ENCODE measurements at regions not wholly inside any gene's neighbourhood (a gene's known extent, or its start where the extent isn't known, plus 50 kb on each side); places are given as distances from the start of the nearest gene placed in this dataset.

DNA sequence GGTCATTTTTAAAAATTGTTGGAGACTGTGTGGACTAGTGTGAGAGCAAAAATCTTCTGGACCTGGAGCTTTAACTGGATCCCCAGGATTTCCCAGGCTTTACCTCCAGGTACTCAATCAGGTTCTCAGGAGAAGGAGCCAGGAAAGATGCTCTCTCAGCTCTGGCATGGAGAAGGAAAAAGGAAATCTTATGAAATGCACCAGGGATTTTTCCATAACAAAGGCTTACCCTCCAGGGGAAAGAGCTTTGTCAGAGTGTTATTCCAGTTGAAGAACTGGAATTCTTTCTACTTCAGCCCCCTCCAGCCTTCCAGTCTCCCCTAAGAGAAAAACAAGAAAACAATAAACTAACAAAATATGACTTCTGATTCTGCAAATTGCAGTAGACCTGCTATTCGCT, 436.7 kb upstream of the ANKRD30A start:
- Histone ChIP-seq H2AFZ (ENCODE audit: low read depth, low read length) (no peak overlapping the region), H3K4me3 (replicated peaks in 1 of 3; ENCODE audit: insufficient read depth in 1 of 3, low read depth in 1 of 3, low read length in 3 of 3) (no peak overlapping the region), H3K4me1 (ENCODE audit: control insufficient read depth, extremely low read depth, insufficient read depth, low read length) (no peaks in the 10 kb centered on the region), H3K9me3 (replicated peaks; ENCODE audit: control insufficient read depth, insufficient read depth, low read length) (no peaks in the 10 kb centered on the region), H3K36me3 (ENCODE audit: control insufficient read depth in 2 of 2, extremely low read depth in 1 of 2, insufficient read depth in 2 of 2, low read length in 2 of 2) (no peaks in the 10 kb centered on the region), H3K9me1 (replicated peaks; ENCODE audit: control insufficient read depth, extremely low read depth, insufficient read depth, low read length) (no peaks in the 10 kb centered on the region), H3K27me3 (ENCODE audit: control insufficient read depth in 2 of 2, insufficient read depth in 2 of 2, low read length in 2 of 2) (peaks cover 2 to 4% of the 10 kb centered on the region in 2 experiments), H3K27ac (ENCODE audit: insufficient read depth, low read depth, low read length) (no peak overlapping the region), H4K20me1 (replicated peaks; ENCODE audit: control insufficient read depth, extremely low read depth, insufficient read depth, low read length) (no peaks in the 10 kb centered on the region), H3K9ac (replicated peaks; ENCODE audit: extremely low read depth, insufficient read depth, low read length) (no peak overlapping the region), H3K79me2 (ENCODE audit: control insufficient read depth, insufficient read depth, low read length) (no peaks in the 10 kb centered on the region), H3K4me2 (ENCODE audit: insufficient read depth, low read length) (no peak overlapping the region)
- no peak for TF ChIP-seq POLR2AphosphoS5 (IDR thresholded peaks at IDR 0.05; ENCODE audit: insufficient read depth, low read depth, low read length)
- TF ChIP-seq EZH2 (IDR thresholded peaks at IDR 0.05; ENCODE audit: borderline replicate concordance, low read depth, low read length, severe bottlenecking) = no peak
- no peak for TF ChIP-seq MYC (IDR thresholded peaks at IDR 0.05; ENCODE audit: low read depth, low read length)
- TF ChIP-seq FOS (IDR thresholded peaks at IDR 0.05; ENCODE audit: borderline replicate concordance, insufficient read depth, low read length) = no peak
- TF ChIP-seq GATA2 (IDR thresholded peaks at IDR 0.05; ENCODE audit: insufficient read depth, insufficient read length, low read depth, low read length) = no peak
- TF ChIP-seq, protein P1, sequence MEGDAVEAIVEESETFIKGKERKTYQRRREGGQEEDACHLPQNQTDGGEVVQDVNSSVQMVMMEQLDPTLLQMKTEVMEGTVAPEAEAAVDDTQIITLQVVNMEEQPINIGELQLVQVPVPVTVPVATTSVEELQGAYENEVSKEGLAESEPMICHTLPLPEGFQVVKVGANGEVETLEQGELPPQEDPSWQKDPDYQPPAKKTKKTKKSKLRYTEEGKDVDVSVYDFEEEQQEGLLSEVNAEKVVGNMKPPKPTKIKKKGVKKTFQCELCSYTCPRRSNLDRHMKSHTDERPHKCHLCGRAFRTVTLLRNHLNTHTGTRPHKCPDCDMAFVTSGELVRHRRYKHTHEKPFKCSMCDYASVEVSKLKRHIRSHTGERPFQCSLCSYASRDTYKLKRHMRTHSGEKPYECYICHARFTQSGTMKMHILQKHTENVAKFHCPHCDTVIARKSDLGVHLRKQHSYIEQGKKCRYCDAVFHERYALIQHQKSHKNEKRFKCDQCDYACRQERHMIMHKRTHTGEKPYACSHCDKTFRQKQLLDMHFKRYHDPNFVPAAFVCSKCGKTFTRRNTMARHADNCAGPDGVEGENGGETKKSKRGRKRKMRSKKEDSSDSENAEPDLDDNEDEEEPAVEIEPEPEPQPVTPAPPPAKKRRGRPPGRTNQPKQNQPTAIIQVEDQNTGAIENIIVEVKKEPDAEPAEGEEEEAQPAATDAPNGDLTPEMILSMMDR (IDR thresholded peaks at IDR 0.05; ENCODE audit: extremely low read depth in 1 of 2, insufficient read depth in 1 of 2, low read depth in 1 of 2, low read length in 2 of 2) = no peak
- no peak for TF ChIP-seq JUN (IDR thresholded peaks at IDR 0.05; ENCODE audit: borderline replicate concordance, insufficient read depth, insufficient read length, low read depth)
- TF ChIP-seq, protein P2, sequence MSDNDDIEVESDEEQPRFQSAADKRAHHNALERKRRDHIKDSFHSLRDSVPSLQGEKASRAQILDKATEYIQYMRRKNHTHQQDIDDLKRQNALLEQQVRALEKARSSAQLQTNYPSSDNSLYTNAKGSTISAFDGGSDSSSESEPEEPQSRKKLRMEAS (IDR thresholded peaks at IDR 0.05; ENCODE audit: insufficient read depth, insufficient read length) = no peak
- no peak for TF ChIP-seq POLR2A (IDR thresholded peaks at IDR 0.05; ENCODE audit: low read depth, low read length)
- CTCF ChIA-PET = no interaction called here
- dilution Hi-C loops (cut with MboI; ENCODE audit: extremely low pct_ligation_motif_present, low sequenced_read_pairs) (no loop called here), intact Hi-C loops (cut with micrococcal nuclease) (no loop called here)
- POLR2A ChIA-PET = interaction anchor here (0.6 kb wide), 1 partner anchor 157 kb away, joined by 4 read pairs; no protein-coding TSS in a partner anchor
- DNase-seq (ENCODE audit: low read depth, low spot score) (no peak), FAIRE-seq (no peak)
- BruUV-seq (replicated peaks) = no TSS peak

Data from endothelial cell of umbilical vein (primary cell).